ENCODE measurements at regions not wholly inside any gene's neighbourhood (a gene's known extent, or its start where the extent isn't known, plus 50 kb on each side); places are given as distances from the start of the nearest gene placed in this dataset.

- no peak overlapping the region for H3K9ac ChIP-seq (ENCODE audit: low read length)
- H3K9me3 ChIP-seq (ENCODE audit: low read length): no peaks in the 10 kb centered on the region
- CTCF ChIA-PET: no interaction called here
- no peak overlapping the region for H3K4me2 ChIP-seq (ENCODE audit: low read length)
- H3K27me3 ChIP-seq (ENCODE audit: low read length): no peaks in the 10 kb centered on the region
- ATAC-seq: no peak
- BruUV-seq (replicated peaks): no TSS peak
- H3K4me1 ChIP-seq (ENCODE audit: insufficient read depth, low read length): no peaks in the 10 kb centered on the region
- H3K79me2 ChIP-seq (ENCODE audit: low read length): no peaks in the 10 kb centered on the region
- no peaks in the 10 kb centered on the region for H3K9me2 ChIP-seq (replicated peaks; ENCODE audit: low read length)
- no peak for TF ChIP-seq EZH2 (IDR thresholded peaks at IDR 0.05; ENCODE audit: low read length, unreplicated experiment)
- no peak for TF ChIP-seq CTCF (conservative IDR thresholded peaks at IDR 0.05; ENCODE audit: low read depth, low read length)
- TF ChIP-seq EZH2phosphoT487 (IDR thresholded peaks at IDR 0.05; ENCODE audit: borderline replicate concordance, low read length): no peak
- H3F3A ChIP-seq (ENCODE audit: low read length, unreplicated experiment): no peaks in the 10 kb centered on the region
- H3K36me3 ChIP-seq (ENCODE audit: low read depth, low read length): no peaks in the 10 kb centered on the region
- POLR2A ChIA-PET (ENCODE audit: unreplicated experiment): no interaction called here
- no peaks in the 10 kb centered on the region for H4K20me1 ChIP-seq (ENCODE audit: low read length)
- H2AFZ ChIP-seq (ENCODE audit: low read length): no peak overlapping the region
- H3K4me3 ChIP-seq (ENCODE audit: low read length): no peak overlapping the region
- intact Hi-C loops (cut with micrococcal nuclease): no loop called here
- DNase-seq: no peak
- no peak overlapping the region for H3K27ac ChIP-seq (ENCODE audit: low read length)
Observed at GRCh38 chr7:68900096-68900495, 698.2 kb upstream of the AUTS2 start.

- Histone ChIP-seq H3K9me3 (ENCODE audit: low read length) (no peaks in the 10 kb centered on the region), H3K4me2 (ENCODE audit: low read length) (no peak overlapping the region), H3K4me1 (ENCODE audit: insufficient read depth, low read length) (no peaks in the 10 kb centered on the region), H3K79me2 (ENCODE audit: low read length) (no peaks in the 10 kb centered on the region), H3K27ac (ENCODE audit: low read length) (no peak overlapping the region), H3K9ac (ENCODE audit: low read length) (no peak overlapping the region), H3K36me3 (ENCODE audit: low read depth, low read length) (no peaks in the 10 kb centered on the region), H2AFZ (ENCODE audit: low read length) (no peak overlapping the region), H3K4me3 (ENCODE audit: low read length) (no peak overlapping the region), H3F3A (ENCODE audit: low read length, unreplicated experiment) (no peaks in the 10 kb centered on the region), H3K27me3 (ENCODE audit: low read length) (no peaks in the 10 kb centered on the region), H4K20me1 (ENCODE audit: low read length) (no peaks in the 10 kb centered on the region), H3K9me2 (replicated peaks; ENCODE audit: low read length) (no peaks in the 10 kb centered on the region)
- DNase-seq (no peak), ATAC-seq (no peak)
- no TSS peak for BruUV-seq (replicated peaks)
- TF ChIP-seq CTCF (conservative IDR thresholded peaks at IDR 0.05; ENCODE audit: low read depth, low read length) (no peak), EZH2 (IDR thresholded peaks at IDR 0.05; ENCODE audit: low read length, unreplicated experiment) (no peak), EZH2phosphoT487 (IDR thresholded peaks at IDR 0.05; ENCODE audit: borderline replicate concordance, low read length) (no peak)
- intact Hi-C loops (cut with micrococcal nuclease): no loop called here
- CTCF ChIA-PET: no interaction called here
- POLR2A ChIA-PET (ENCODE audit: unreplicated experiment): no interaction called here
Observed at GRCh38 chr7:68904630-68905029, 693.6 kb upstream of the AUTS2 start.

- Histone ChIP-seq H3K36me3 (ENCODE audit: low read depth, low read length) (no peaks in the 10 kb centered on the region), H3K4me1 (ENCODE audit: insufficient read depth, low read length) (no peaks in the 10 kb centered on the region), H3K4me2 (ENCODE audit: low read length) (no peak overlapping the region), H3K4me3 (ENCODE audit: low read length) (no peak overlapping the region), H3K27me3 (ENCODE audit: low read length) (no peaks in the 10 kb centered on the region), H4K20me1 (ENCODE audit: low read length) (no peaks in the 10 kb centered on the region), H3K79me2 (ENCODE audit: low read length) (no peaks in the 10 kb centered on the region), H3K27ac (ENCODE audit: low read length) (no peak overlapping the region), H2AFZ (ENCODE audit: low read length) (no peak overlapping the region), H3K9ac (ENCODE audit: low read length) (no peak overlapping the region), H3K9me3 (ENCODE audit: low read length) (no peaks in the 10 kb centered on the region), H3K9me2 (replicated peaks; ENCODE audit: low read length) (no peaks in the 10 kb centered on the region), H3F3A (ENCODE audit: low read length, unreplicated experiment) (no peaks in the 10 kb centered on the region)
- BruUV-seq (replicated peaks): no TSS peak
- no peak for DNase-seq
- ChIA-PET CTCF (no interaction called here), POLR2A (ENCODE audit: unreplicated experiment) (no interaction called here)
- intact Hi-C loops (cut with micrococcal nuclease): no loop called here
- TF ChIP-seq CTCF (conservative IDR thresholded peaks at IDR 0.05; ENCODE audit: low read depth, low read length) (no peak), EZH2phosphoT487 (IDR thresholded peaks at IDR 0.05; ENCODE audit: borderline replicate concordance, low read length) (no peak), EZH2 (IDR thresholded peaks at IDR 0.05; ENCODE audit: low read length, unreplicated experiment) (no peak)
- ATAC-seq: no peak
Observed at GRCh38 chr7:68911754-68912153, 686.5 kb upstream of the AUTS2 start.
